H1 (cell line): ENCODE measurements at regions not wholly inside any gene's neighbourhood (a gene's known extent, or its start where the extent isn't known, plus 50 kb on each side); places are given as distances from the start of the nearest gene placed in this dataset.

Experiments
- CTCF ChIA-PET: fragments of 300-600 bp; sonication (Branson Sonifier 250); formaldehyde crosslinking; loops from one replicate; lab custom pipeline; 2021; ENCODE audit not compliant: partially characterized antibody; lab: Charles Lee
- POLR2A ChIA-PET: fragments of 300-600 bp; sonication (Branson Sonifier 250); formaldehyde crosslinking; loops from one replicate; lab custom pipeline; 2021; ENCODE audit warnings: inconsistent platforms; ENCODE audit not compliant: partially characterized antibody; lab: Charles Lee
- DNase-seq, 2 experiments: peaks; one replicate each; pipeline versions ENCODE4 v3.0.0 to v3.0.0-alpha.2; 2010 to 2022; ENCODE audit warnings: low spot score in 2 of 2, low read depth in 1 of 2, mixed read lengths in 1 of 2
- FAIRE-seq: peaks from 2 replicates; lab custom pipeline; 2011; peaks lifted over from hg19 to GRCh38; lab: Jason Lieb, UNC
- H2AFZ ChIP-seq: 2 replicates; pipeline ENCODE4 v1.8.1; 2012; ENCODE audit warnings: low read length, inconsistent platforms
- H2AK5ac ChIP-seq: 2 replicates; pipeline ENCODE4 v1.6.1; 2013; ENCODE audit warnings: low read depth, low read length
- H2BK120ac ChIP-seq: replicated peaks from 2 replicates; pipeline ENCODE3; 2013; ENCODE audit warnings: low read depth, low read length, inconsistent platforms
- H2BK12ac ChIP-seq: 2 replicates; pipeline ENCODE4 v1.6.1; 2013; ENCODE audit warnings: low read depth, low read length
- H2BK15ac ChIP-seq: 2 replicates; pipeline ENCODE4 v1.6.1; 2013; ENCODE audit warnings: low read length
- H2BK20ac ChIP-seq: 2 replicates; pipeline ENCODE4 v1.6.1; 2013; ENCODE audit warnings: low read length
- H2BK5ac ChIP-seq: 2 replicates; pipeline ENCODE4 v1.6.1; 2013; ENCODE audit warnings: low read depth, low read length
- H3K14ac ChIP-seq: 2 replicates; pipeline ENCODE4 v1.6.1; 2013; ENCODE audit warnings: inconsistent platforms; ENCODE audit not compliant: insufficient read length
- H3K18ac ChIP-seq: 2 replicates; pipeline ENCODE4 v1.6.1; 2013; ENCODE audit warnings: low read length; ENCODE audit errors: extremely low read depth
- H3K23ac ChIP-seq: 2 replicates; pipeline ENCODE4 v1.6.1; 2013; ENCODE audit warnings: inconsistent platforms; ENCODE audit not compliant: insufficient read length
- H3K23me2 ChIP-seq: 2 replicates; pipeline ENCODE4 v1.6.1; 2013; ENCODE audit warnings: low read depth, low read length
- H3K27ac ChIP-seq: 2 replicates; pipeline ENCODE4 v1.6.1; 2011; ENCODE audit warnings: low read depth, low read length, inconsistent platforms
- H3K27me3 ChIP-seq, 4 experiments: replicated peaks in 1 of 4; 1 replicate in 1 of 4; 2 replicates in 3 of 4; pipeline versions ENCODE4 v1.6.1 to v1.8.1; 2011 to 2013; ENCODE audit warnings: low read length in 3 of 4, mild to moderate bottlenecking in 3 of 4, inconsistent platforms in 2 of 4, mixed read lengths in 2 of 4, moderate library complexity in 1 of 4; ENCODE audit not compliant: control insufficient read depth in 3 of 4, insufficient read depth in 3 of 4; ENCODE audit errors: extremely low read depth in 1 of 4
- H3K36me3 ChIP-seq, 4 experiments: 2 replicates each; pipeline versions ENCODE4 v1.6.1 to v1.8.1; 2011 to 2013; ENCODE audit warnings: mild to moderate bottlenecking in 4 of 4, low read length in 3 of 4, moderate library complexity in 2 of 4, control low read depth in 1 of 4, inconsistent platforms in 1 of 4; ENCODE audit not compliant: insufficient read depth in 4 of 4, control insufficient read depth in 2 of 4
- H3K4ac ChIP-seq: replicated peaks from 2 replicates; pipeline ENCODE3; 2013; ENCODE audit warnings: low read length, low read depth, mixed read lengths, inconsistent platforms; ENCODE audit not compliant: insufficient read length
- H3K4me1 ChIP-seq, 4 experiments: replicated peaks in 1 of 4; 1 replicate in 1 of 4; 2 replicates in 3 of 4; pipeline versions ENCODE4 v1.6.1 to v1.8.1; 2011 to 2013; ENCODE audit warnings: low read length in 3 of 4, inconsistent platforms in 2 of 4, mixed read lengths in 1 of 4; ENCODE audit not compliant: insufficient read depth in 4 of 4, control insufficient read depth in 3 of 4
- H3K4me2 ChIP-seq, 2 experiments: 2 replicates each; pipeline versions ENCODE4 v1.6.1 to v1.8.1; 2011 to 2013; ENCODE audit warnings: low read depth in 2 of 2, low read length in 2 of 2, control low read depth in 1 of 2, inconsistent platforms in 1 of 2, mild to moderate bottlenecking in 1 of 2; ENCODE audit not compliant: insufficient read depth in 1 of 2
- H3K4me3 ChIP-seq, 4 experiments: fragments of 200-600, 300-600 bp in 1 of 4; sonication (generic), shearing (Covaris generic), sonication (Bioruptor Twin) in 1 of 4; 2 replicates each; pipeline versions ENCODE4 v1.5.1 to v1.8.1; 2011 to 2016; ENCODE audit warnings: low read length in 4 of 4, low read depth in 3 of 4, control low read depth in 2 of 4, inconsistent platforms in 2 of 4, mild to moderate bottlenecking in 2 of 4, mixed read lengths in 1 of 4, moderate library complexity in 1 of 4; ENCODE audit not compliant: insufficient read depth in 2 of 4; ENCODE audit errors: extremely low read depth in 1 of 4
- H3K56ac ChIP-seq: replicated peaks from 2 replicates; pipeline ENCODE3; 2013; ENCODE audit warnings: low read depth, mild to moderate bottlenecking, mixed read lengths, low read length, inconsistent platforms; ENCODE audit not compliant: insufficient read length
- H3K79me1 ChIP-seq: 2 replicates; pipeline ENCODE4 v1.6.1; 2013; ENCODE audit warnings: low read depth, low read length, control low read depth
- H3K79me2 ChIP-seq, 2 experiments: 2 replicates each; pipeline versions ENCODE4 v1.6.1 to v1.8.1; 2012 to 2013; ENCODE audit warnings: low read length in 2 of 2, mild to moderate bottlenecking in 2 of 2, inconsistent platforms in 1 of 2; ENCODE audit not compliant: insufficient read depth in 2 of 2, control insufficient read depth in 1 of 2
- H3K9ac ChIP-seq, 4 experiments: replicated peaks in 1 of 4; 1 replicate in 1 of 4; 2 replicates in 3 of 4; pipeline versions ENCODE4 v1.6.1 to v1.8.1; 2011 to 2013; ENCODE audit warnings: low read depth in 3 of 4, low read length in 3 of 4, control low read depth in 2 of 4, mild to moderate bottlenecking in 2 of 4, moderate library complexity in 2 of 4, inconsistent platforms in 1 of 4; ENCODE audit errors: extremely low read depth in 1 of 4
- H3K9me3 ChIP-seq, 2 experiments: 2 replicates each; pipeline versions ENCODE4 v1.6.1 to v1.8.1; 2012 to 2013; ENCODE audit warnings: mild to moderate bottlenecking in 2 of 2, moderate library complexity in 2 of 2, control low read depth in 1 of 2, inconsistent platforms in 1 of 2, low read depth in 1 of 2, low read length in 1 of 2, mixed read lengths in 1 of 2; ENCODE audit not compliant: insufficient read depth in 2 of 2
- H4K20me1 ChIP-seq, 2 experiments: replicated peaks in 1 of 2; 2 replicates each; pipeline versions ENCODE3 to v1.8.1; 2011 to 2013; ENCODE audit warnings: inconsistent platforms in 2 of 2, low read length in 2 of 2, mild to moderate bottlenecking in 1 of 2; ENCODE audit not compliant: insufficient read depth in 2 of 2, control insufficient read depth in 1 of 2
- H4K5ac ChIP-seq: 2 replicates; pipeline ENCODE4 v1.6.1; 2013; ENCODE audit warnings: low read length, low read depth, mixed read lengths, inconsistent platforms; ENCODE audit not compliant: insufficient read length
- H4K8ac ChIP-seq: 2 replicates; pipeline ENCODE4 v1.8.0; 2013; ENCODE audit warnings: mild to moderate bottlenecking, moderate library complexity, low read length, inconsistent platforms; ENCODE audit not compliant: insufficient read depth; ENCODE audit errors: extremely low read depth
- H4K91ac ChIP-seq: replicated peaks from 2 replicates; pipeline ENCODE3; 2013; ENCODE audit warnings: low read length, mixed read lengths, inconsistent platforms; ENCODE audit not compliant: insufficient read length
- RFX5 ChIP-seq: IDR thresholded peaks from 2 replicates; pipeline ENCODE4 v1.6.1; 2011; ENCODE audit warnings: low read depth, low read length, improper control_type of control experiment, borderline replicate concordance
- WGBS, 2 experiments: shearing (Covaris generic) in 1 of 2; methylation state at CpG; one replicate each; pipeline versions ENCODE4 v1.1.6 to v1.1.7; 2013 to 2015; ENCODE audit warnings: low lambda C conversion rate in 2 of 2, mixed read lengths in 2 of 2, inconsistent platforms in 1 of 2, low coverage in 1 of 2, missing lambda C conversion rate in 1 of 2; ENCODE audit not compliant: insufficient replicate concordance in 2 of 2, insufficient coverage in 1 of 2, insufficient read length in 1 of 2; ENCODE audit errors: extremely low coverage in 1 of 2, missing lambda C conversion rate in 1 of 2; 5-methylcytosine and 5-hydroxymethylcytosine counted together

DNA sequence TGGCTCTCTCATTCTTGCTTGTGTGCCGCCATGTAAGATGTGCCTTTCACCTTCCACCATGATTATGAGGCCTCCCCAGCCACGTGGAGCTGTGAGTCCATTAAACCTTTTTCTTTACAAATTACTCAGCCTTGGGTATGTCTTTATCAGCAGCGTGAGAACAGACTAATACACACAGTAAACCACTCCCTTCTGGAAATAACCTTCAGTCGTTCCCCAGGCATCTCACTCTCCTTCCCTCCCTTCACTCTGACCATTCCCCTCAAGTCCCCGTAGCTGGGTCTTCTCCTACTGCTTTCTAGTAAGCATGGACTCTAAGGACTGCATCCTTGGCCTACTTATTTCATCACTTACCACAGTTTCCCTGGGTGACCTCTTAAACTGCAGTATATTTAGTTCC is 493.9 kb downstream of the CCDC171 start:
- FAIRE-seq (no peak), DNase-seq (no peak)
- H3K23me2 ChIP-seq = no peaks in the 10 kb centered on the region
- H2BK20ac ChIP-seq = no peak overlapping the region
- H4K5ac ChIP-seq = no peak overlapping the region
- peaks cover 0 to 1% (median 0%) of the 10 kb centered on the region in 4 experiments; a peak in 1 of 7 replicates for H3K27me3 ChIP-seq
- no peak overlapping the region for H2BK5ac ChIP-seq
- no peak overlapping the region for H2BK15ac ChIP-seq
- H4K20me1 ChIP-seq = no peaks in the 10 kb centered on the region
- no peaks in the 10 kb centered on the region for H3K79me2 ChIP-seq
- H3K4me2 ChIP-seq = no peak overlapping the region
- POLR2A ChIA-PET = no interaction called here
- no peak overlapping the region for H3K4ac ChIP-seq
- no peak overlapping the region for H3K9ac ChIP-seq
- no peak overlapping the region for H3K56ac ChIP-seq
- CTCF ChIA-PET = interaction anchor here (1.4 to 1.7 kb wide), 2 partner anchors 13 to 18 kb away, joined by 5 read pairs; no protein-coding TSS in a partner anchor
- no peak overlapping the region for H3K4me3 ChIP-seq
- no peak overlapping the region for H3K14ac ChIP-seq
- no peak overlapping the region for H2BK120ac ChIP-seq
- H2AK5ac ChIP-seq = no peak overlapping the region
- no peak overlapping the region for H3K27ac ChIP-seq
- no peak overlapping the region for H4K91ac ChIP-seq
- no peak overlapping the region for H3K18ac ChIP-seq
- no peak overlapping the region for H2AFZ ChIP-seq
- H3K36me3 ChIP-seq = no peaks in the 10 kb centered on the region
- H3K4me1 ChIP-seq = no peaks in the 10 kb centered on the region
- no peak overlapping the region for H4K8ac ChIP-seq
- no peak overlapping the region for H3K23ac ChIP-seq
- H3K9me3 ChIP-seq = no peaks in the 10 kb centered on the region
- no peaks in the 10 kb centered on the region for H3K79me1 ChIP-seq
- WGBS, 2 experiments = 69% methylated on average over 5 of the region's 5 CpGs; no CpG with 5 or more reads in 1 of the 2 experiments
- H2BK12ac ChIP-seq = no peak overlapping the region
- TF ChIP-seq RFX5 = no peak
